COR-L47 (cell line): ENCODE measurements at regions not wholly inside any gene's neighbourhood (a gene's known extent, or its start where the extent isn't known, plus 50 kb on each side); places are given as distances from the start of the nearest gene placed in this dataset.
"Not testable (repeated sequence)": the region's sequence is repeated elsewhere in the genome, so short reads cannot be mapped to it uniquely, and the experiment has no call there.

Experiments
- DNase-seq: peaks from one replicate; lab custom pipeline; 2025; lab: John Stamatoyannopoulos, UW

DNA sequence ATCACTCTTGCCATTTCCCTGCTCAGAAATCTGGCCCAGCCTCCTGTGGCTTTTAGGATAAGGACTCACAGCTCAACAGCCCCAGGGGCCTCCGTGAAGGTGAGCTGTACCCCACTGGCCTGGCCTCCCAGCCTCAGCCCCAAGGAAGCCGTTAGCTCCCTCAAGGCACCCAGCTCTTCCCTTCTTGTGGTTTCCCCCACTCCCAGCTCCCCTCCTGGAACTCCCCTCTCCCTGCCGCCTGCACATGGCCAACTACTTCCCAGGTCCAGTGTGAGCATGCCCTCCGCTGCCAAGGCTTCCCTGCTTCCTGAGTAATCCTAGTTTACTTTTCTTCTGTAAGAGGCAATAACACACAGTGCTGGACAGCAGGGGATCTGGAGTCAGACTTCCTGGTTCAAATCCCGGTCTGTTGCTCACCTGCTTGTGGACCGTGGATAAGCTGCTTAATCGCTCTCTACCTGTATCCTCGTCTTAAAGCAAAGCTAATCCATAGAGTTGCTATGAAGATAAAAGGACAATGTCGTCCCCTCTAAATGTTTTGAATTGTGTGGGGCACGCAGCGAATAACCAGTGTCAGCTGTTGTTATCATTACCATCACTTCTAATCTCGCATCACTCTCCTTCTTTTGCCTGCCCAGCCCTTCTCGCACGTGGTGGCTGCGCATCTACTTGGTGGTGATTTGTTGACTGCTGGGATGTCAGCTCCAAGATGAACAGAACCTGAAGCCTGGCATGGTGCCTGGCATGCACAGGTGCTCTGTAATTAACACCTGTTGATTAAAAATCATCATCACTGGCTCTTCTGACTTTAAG is 86.6 kb downstream of the C5orf15 start:
- peak; percentile 88 for DNase-seq

DNA sequence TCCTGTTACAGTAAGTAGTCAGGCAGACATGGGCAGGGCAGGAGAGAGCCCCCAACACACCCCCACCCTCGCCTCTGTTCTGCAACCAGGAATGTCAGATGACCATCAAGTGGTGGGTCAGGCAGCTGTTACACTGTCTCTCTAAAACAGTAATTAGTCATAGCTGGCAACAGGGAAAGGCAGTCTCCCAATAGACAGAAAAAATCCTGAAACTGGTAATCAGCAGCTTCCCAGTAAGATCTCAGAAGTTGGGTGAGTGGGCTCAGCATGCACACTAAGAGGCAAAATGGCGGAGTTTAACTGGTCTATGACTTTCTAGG is 90.2 kb downstream of the C5orf15 start:
- no peak for DNase-seq

DNA sequence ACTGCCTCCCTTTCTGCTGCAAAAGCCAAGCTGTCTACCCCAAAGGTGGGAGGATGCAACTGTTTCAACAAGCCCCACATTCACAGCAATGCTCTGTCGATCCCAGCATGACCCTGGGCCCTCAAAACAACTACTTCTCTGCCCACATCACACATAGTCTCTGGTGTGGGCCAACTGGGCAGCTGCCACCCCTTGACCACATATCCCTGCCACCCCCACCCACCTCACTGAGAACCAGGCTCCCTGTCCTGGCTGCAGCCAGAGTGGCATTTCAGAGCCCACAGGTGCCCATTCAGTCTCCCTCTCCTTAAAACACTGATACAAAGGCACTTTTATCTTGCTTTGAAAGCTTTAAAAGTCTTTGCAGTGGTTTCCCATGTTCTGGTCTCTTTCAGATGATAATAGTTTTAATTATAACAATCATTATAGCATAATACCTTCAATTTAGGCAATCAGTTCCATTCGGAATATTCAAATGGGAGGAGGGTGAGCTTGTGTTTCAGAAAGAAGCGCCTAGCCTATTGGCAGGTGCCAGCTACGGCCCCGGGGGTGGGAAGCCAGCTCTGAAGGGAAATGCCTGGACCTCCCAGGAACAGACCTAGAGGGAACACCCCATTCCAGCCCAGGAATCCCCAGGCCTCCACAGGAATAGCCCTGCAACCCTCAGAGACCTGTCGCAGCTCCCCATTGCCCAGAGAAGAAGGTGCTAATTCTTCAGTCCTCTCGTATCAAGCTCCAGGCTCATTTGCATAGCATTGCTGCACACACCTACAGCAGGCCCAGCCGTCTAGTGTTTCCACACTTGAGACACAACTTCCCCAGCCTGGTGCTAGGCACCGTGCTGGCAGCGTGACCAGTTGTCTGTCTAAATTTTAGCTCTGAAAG is 90.8 kb downstream of the C5orf15 start:
- DNase-seq: peak; percentile 12

DNA sequence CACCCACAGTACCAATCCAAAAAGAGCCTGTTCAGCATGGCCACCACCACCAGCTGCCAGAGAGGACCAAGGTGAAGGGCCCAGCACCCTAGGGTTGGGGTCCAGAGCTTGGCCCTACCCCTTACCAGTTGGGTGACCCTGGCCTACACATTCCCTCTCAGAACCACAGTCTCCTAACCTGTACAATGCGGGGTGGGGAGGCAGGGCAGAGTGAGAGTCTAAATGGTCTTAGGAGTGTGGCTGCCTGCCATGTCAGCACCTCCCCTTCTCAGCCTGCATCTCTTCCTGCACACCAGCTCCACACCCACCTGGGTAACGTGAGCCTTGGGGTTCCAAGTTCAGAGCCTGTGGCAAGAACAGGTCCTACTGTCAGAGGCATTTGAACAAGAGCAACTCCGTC is 92.2 kb downstream of the C5orf15 start:
- DNase-seq: no peak

DNA sequence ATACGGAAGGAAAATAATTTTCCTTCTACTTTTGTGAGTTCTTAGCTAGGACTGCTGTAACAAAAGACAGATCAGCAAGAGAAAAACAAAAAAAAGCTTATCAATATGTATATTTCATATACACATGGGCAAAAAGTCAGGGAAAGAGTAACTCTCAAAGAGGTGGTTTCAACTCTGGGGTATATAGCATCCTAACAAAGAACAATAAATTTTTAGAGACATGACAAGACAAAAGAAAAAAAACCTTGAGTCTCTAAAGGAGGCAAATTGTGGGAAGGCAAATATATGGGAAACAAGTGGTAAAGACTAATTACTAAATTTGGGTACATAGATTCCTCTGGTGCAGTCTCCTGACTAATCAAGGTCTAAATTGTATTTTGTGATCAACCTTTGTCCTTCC is 93.2 kb downstream of the C5orf15 start:
- DNase-seq: no peak

DNA sequence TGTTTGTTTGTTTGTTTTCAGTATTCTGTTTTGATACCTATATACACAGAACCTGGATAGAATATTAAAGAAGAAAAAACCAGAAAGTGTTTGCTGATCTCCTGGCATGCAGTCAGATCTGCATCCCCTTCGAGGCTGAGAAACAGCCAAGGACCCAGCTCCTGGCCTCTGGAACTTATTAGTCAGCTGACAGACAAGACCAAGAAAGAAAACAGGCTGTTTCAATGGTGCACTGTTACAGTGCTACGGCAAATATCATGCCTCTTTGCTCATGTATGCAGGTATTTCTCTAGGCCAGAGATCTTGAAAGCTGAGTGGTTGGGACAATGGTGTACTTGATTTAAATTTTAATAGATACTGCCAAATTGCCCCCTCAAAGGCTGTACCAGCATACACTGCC is 95.0 kb downstream of the C5orf15 start:
- no peak for DNase-seq

DNA sequence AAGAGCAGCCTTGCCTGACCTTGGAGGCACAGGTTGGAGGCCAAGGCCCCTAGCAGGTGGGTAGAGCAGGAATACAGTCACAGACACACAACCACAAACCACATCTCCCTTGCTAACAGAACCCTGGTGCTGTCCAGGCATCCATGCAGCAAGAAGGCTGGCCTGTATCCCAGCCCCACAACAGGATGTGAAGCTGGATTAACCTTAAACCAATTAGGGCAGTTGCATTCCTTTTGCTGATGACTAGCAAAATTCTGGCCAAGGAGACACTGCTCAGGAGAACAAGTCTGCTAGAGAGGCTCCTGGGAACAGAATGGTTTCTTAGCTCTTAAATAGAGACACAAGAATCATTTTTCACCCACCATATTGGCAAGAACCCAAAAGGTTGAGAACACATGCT is 97.8 kb downstream of the C5orf15 start:
- no peak for DNase-seq

DNA sequence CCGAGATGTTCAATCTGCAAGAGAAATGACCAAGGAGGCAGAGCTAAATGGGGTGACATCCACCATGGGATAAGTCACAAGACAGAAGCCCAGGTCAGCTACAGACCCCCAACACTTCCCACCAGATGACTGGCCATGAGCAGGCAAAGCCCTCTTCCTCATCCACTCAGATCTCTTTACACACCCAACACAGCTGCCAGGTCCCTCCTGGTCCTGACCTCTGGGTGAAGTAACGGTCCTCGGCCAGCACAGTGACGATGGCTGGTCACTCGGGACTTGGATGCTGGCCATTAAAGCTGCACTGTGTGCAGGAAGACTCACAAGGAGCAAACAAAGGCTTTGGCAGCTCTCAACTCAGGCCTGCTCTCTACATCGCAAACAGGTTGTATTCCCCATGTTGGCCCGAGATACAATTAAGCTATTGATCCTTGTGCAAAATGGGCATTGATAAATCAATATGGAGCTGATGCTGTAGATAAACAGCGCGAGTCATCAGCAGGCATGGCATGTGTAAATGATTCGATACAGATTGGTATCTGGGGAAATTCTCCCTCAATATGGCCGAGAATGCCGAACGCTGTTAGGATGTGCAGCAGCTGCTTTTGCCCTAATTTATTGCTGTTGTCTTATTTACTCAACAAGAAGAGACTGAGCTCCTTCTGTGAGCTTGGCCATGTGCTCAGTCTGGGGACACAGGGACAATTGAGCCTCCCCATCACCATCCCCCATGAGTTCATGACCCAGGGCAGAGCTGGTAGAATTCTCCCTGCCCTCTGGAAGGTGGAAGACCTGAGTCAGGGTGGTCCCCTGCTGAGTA is 98.7 kb downstream of the C5orf15 start:
- no peak for DNase-seq

DNA sequence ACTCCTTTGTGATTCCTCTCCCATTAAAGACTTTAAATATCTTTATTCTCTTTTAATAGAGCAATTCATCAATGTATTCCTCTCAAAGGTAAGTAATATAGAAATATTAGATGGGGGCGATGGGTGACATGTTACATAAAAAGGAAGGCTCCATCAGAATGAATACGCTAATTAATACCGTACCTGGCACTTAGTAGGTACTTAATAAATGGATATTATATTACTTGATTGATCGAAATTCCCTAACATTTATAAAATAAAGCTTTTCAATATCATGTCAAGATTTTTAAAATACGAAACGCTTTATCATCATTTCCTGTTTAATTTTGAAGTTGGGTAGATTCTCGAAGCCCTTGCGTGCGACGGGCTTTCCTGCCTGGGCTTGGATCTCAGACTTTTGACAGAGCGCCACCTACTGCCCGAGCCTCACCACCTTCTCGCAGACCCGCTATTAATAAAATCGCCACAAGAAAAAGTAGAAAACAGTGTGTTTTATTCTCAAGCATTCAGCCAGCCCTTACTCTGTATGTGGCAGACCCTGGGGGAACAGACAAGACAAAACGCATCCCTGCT is 99.4 kb downstream of the C5orf15 start:
- peak; percentile 53 for DNase-seq

DNA sequence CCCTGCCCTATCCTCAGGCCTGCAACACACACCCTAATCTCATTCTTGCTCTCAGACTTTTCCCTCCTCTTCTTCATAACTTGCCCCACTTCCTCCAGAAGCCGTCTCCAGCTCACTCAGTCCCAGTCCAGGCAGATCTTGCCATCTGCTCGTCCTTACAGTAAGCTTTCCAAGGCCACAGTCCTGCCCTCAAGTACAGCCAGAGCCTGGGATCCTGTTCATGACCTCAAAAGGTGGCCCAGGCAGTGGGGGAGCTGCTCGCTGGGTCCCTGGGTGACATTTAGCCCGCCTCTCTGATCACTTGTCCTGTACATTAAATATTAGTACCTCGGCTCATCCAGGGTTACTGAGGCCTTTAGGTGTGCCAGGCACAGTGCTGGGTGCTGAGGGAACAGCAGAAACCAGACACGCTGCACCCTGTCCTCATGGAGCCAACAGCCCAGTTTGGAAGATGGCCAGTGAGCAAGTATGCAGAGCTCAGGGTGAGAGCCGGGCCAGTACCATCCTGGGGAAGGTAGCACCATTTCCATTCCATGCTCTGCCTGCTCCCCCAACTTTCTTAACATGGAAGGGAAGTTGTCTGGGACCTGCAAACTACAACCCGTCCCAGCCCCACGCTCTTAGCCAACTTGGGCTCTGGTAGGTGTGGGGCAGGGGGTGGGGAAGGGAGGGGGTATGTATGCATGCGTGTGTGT is 100.4 kb downstream of the C5orf15 start:
- DNase-seq: no peak

DNA sequence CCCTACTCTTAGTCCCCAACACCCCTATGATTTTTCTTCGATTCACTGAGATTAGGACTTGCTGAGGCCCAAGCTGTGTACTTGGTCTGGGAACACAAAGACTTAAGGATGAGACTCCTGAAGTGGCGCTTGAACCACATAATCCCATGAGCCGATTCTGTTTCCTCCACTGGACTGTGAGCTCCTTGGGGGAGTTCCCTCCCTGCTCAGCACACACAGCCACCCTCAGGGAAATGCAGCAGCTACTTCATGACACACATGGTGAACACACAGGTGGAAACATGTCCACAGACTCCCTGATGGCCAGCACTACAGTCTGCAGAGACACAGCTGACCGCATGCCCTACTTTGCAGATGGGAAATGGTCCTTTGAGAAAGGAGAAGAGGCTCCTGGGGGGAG is 101.1 kb downstream of the C5orf15 start:
- DNase-seq: no peak

DNA sequence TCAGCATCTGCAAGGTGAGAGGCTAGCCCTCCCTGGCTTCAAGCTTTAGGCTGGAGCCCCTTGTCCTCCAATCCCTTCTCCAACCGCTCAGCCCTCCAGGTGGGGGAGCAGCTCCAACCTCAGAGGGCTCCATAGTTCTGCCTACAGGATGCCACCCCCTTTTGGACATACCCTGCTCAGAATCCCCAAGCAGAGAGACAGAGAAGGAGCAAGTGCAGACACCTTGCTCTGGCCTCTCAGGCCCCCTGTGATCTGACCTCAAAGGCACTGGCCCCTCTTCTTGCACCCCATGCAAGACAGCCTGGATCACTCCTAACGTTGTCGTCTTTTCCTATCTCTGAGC is 101.6 kb downstream of the C5orf15 start:
- DNase-seq: no peak

DNA sequence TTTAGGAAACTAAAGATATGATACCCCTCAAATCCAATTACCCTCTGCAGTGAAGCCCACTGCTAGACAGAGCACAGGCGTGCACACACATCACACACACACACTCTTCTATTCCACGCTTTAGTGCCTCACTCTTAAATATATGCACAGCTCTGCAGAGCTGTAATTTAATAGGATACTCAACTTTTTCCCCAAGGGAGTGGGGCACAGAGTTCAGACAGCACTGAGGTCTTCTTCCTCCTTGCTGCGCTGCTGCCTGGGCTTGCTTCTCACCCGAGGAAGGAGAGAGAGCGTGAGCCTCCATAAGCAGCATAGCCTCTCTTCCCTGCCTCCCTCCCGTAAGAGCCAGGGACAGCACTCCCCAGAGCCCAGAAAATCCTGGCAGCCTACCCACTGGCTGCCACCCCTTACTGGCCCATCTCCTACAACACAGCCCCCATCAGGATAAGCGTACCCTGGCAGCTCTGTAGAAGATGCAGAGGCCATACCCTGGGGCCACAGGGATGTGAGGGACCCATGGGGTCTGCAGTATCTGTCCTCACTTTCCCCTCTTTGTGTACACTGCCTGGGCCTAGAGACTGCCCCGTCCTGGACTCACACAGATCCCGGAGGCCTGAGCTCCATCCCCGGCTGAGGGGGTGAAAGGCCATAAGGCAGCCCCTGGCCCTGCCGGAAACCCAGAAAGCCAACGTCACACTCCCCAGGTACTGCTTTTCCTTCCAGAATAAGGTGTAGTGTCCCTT is 102.1 kb downstream of the C5orf15 start:
- DNase-seq: no peak

DNA sequence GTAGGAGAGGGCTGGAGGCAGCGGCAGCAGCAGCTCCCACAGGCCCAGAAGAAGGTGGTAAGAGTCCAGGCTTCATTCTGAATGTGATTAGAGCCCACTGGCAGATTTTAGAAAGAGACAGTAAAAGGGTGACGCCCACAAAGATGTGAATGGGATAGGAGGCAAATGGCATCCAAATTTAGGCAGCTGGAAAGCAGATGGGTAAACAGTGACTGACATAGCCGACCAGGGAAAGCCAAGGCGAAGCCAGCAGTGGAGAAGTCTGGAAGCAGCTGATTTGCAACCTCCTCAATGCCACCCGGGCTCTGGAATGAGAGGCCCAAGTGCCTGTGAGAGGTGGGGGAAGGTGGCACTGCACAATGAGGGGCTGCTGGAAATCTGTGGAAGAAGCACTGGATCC is 103.3 kb downstream of the C5orf15 start:
- DNase-seq: no peak

DNA sequence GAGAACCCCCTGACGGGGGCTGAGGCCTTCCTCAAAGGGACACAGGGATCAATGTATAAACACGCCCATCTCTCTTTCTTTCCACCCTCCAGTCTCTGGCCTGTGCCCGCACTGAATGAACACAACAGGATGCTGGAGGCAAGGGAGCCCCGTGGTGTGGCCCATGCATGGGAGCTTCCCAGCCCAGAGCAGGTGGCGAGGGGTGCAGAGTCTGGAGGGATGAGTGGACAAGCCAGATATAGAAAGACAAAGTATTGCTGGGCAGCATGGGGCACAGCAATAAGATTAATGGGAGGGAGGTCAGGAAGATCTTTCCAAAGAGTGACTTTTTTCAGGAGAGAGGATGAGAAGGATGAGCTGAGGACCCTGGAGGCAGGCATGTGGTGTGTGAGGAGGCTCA is 103.7 kb downstream of the C5orf15 start:
- DNase-seq: no peak

DNA sequence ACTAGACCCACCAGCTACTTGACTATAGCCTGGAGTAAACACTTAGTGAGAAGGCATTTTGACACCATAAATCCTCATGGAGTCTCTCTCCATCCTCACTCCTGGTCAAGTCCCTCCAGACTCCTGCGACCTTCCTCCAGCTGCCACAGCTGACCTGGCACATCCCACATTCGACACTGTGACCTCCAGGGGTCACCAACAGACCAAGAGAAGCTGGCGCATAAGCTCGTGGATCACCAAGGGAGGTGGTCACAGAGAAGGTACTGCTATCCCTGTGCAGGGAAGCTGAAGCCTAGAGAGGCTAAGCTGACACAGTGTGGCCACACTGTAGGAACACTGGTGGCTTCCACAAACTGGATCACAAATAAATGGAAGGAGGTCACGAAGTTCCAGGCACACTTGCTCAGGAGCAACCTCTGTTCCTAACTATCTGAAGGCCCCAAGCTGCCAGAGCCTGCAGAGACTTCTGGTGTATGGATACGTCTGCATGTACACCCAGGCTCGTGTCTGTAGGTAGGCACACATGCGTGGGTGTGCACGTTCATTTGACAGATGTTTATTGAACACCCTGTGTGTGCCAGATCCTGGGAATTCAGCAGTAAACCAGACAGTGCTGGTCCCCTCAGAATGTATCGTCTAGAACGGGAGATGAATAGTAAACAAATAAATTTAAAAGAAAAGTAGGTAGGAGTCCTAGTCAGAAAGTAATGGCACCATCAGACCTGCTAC is 104.4 kb downstream of the C5orf15 start:
- DNase-seq: no peak

DNA sequence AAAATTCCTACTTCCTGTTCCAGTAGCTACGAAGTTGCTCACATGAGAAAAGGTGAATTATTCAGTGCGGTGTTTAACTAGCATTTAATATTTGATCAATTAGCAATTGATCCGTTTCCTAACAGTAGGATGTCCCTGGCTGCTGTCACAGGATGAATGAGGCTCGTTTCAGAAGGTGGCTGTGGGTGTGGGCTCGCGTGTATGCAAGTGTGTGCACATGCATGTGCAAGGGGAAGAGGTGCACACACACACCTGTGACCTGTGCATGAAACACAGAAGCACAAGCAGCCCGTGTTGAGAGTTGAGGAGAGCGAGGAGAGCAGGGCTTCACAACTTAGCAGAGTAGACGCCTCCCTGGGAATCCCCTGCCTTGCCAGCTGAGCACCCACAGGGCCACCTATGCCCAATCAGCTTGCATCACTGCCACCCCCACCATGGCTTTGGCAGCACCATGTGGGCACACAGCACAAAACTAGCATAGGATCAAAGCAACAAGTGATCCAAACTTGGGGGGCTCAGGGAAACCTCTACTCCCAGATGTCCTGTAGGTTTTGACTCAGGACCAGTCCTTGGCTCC is 107.2 kb downstream of the C5orf15 start:
- no peak for DNase-seq

DNA sequence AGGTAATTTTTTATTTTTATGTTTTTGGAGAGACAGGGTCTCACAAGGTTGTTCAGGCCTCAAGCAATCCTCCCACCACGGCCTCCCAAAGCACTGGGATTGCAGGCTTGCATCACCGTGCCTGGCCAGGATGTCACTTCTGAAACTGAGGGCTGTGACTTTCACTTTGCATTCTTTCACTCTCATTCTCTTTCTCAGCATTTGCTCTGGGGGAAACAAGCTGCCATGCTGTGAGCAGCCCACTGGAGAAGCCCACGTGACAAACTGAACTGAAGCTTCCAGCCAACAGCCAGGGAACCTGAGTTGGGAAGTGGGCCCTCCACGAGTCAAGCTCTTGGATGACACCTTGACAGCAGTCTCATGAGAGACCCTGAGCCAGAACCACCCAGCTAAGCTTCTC is 109.4 kb downstream of the C5orf15 start:
- no peak for DNase-seq

DNA sequence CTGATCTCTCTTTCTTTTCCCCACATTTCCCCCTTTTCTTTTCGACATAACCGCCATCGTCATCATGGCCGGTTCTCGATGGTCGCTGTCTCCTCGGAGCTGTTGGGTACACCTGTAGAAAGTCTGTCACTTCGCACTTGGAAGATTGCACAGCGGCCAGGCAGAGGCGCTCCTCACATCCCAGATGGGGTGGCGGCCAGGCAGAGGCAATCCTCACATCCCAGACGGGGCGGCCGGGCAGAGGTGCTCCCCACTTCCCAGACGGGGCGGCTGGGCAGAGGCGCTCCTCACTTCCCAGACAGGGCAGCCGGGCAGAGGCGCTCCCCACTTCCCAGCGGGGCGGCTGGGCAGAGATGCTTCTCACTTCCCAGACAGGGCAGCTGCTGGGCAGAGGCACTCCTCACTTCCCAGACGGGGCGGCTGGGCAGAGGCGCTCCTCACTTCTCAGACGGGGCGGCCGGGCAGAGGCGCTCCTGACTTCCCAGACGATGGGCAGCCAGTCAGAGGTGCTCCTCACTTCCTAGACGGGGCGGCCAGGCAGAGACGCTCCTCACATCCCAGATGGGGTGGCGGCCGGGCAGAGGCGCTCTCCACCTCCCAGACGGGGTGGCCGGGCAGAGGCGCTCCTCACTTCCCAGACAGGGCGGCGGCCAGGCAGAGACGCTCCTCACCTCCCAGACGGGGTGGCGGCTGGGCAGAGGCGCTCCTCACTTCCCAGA is 110.7 kb downstream of the C5orf15 start:
- DNase-seq: not testable (repeated sequence)
